OCI-LY3 (cell line): ENCODE measurements at regions not wholly inside any gene's neighbourhood (a gene's known extent, or its start where the extent isn't known, plus 50 kb on each side); places are given as distances from the start of the nearest gene placed in this dataset.

Experiments
- H2AFZ ChIP-seq: fragments of 200-600, 300-600 bp; shearing (Covaris generic); 2 replicates; pipeline ENCODE4 v1.6.0; 2014; ENCODE audit warnings: antibody characterized with exemption, low read depth, low read length
- H3K27ac ChIP-seq: fragments of 200-600, 300-600 bp; sonication (generic); 2 replicates; pipeline ENCODE4 v1.5.1; 2014; ENCODE audit warnings: mild to moderate bottlenecking, low read length, moderate library complexity, mixed read lengths
- H3K27me3 ChIP-seq: fragments of 200-600, 300-600 bp; sonication (generic); 2 replicates; pipeline ENCODE4 v1.6.1; 2014; ENCODE audit warnings: low read depth, low read length, mixed read lengths
- H3K36me3 ChIP-seq: fragments of 200-600, 300-600 bp; sonication (generic); replicated peaks from 2 replicates; pipeline ENCODE3; 2014; ENCODE audit warnings: low read depth, low read length, mixed read lengths
- H3K4me1 ChIP-seq: fragments of 300-600, 200-600 bp; sonication (generic); 2 replicates; pipeline ENCODE4 v1.6.1; 2014; ENCODE audit warnings: low read length, mixed read lengths
- H3K4me2 ChIP-seq: fragments of 200-600, 300-600 bp; sonication (generic); 2 replicates; pipeline ENCODE4 v1.6.1; 2014; ENCODE audit warnings: low read length, mixed read lengths
- H3K4me3 ChIP-seq: fragments of 300-600, 200-600 bp; sonication (generic); 2 replicates; pipeline ENCODE4 v1.5.1; 2014; ENCODE audit warnings: antibody characterized with exemption, mild to moderate bottlenecking, low read length, moderate library complexity
- H3K79me2 ChIP-seq: fragments of 300-600, 200-600 bp; shearing (Covaris generic); 2 replicates; pipeline ENCODE4 v1.6.1; 2014; ENCODE audit warnings: mild to moderate bottlenecking, low read length, mixed read lengths
- H3K9ac ChIP-seq: fragments of 300-600, 200-600 bp; shearing (Covaris generic); 2 replicates; pipeline ENCODE4 v1.6.0; 2014; ENCODE audit warnings: mild to moderate bottlenecking, low read length, moderate library complexity
- H3K9me3 ChIP-seq: fragments of 200-600, 300-600 bp; shearing (Covaris generic); 2 replicates; pipeline ENCODE4 v1.6.1; 2014; ENCODE audit warnings: low read length, mixed read lengths; ENCODE audit not compliant: insufficient read depth
- H4K20me1 ChIP-seq: fragments of 200-600, 300-600 bp; sonication (generic); 2 replicates; pipeline ENCODE4 v1.6.1; 2016; ENCODE audit warnings: low read length, mixed read lengths; ENCODE audit not compliant: insufficient read depth
- CTCF ChIP-seq: fragments of 200-600, 300-600 bp; sonication (generic); IDR thresholded peaks from 2 replicates; pipeline ENCODE4 v1.5.1; 2014; ENCODE audit warnings: antibody characterized with exemption, low read length, low read depth
- EZH2phosphoT487 ChIP-seq: fragments of 200-600 bp; shearing (Covaris generic); IDR thresholded peaks from 2 replicates; pipeline ENCODE4 v1.6.1; 2018; ENCODE audit warnings: antibody characterized with exemption, mixed run types, low read depth

DNA sequence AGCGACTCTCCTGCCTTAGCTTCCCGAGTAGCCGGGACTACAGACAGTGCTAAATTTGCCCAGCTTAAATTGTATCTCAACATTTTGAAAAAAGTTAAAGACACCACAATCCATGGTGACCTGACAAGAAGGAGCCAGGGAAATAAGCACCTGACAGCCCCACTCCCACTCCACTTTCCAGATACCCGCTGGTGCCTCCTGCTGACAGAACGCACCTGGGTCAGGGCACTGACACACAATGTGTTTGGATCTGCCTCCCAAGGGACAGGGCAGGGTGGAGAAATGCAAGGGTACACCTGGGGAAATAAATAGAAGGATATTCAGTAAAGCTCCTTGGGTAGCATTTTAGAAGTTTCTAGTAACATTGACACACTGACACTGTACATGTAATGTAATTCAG, 58.9 kb upstream of the OPN4 start:
- no peak overlapping the region for H3K4me2 ChIP-seq
- no peaks in the 10 kb centered on the region for H3K36me3 ChIP-seq
- no peaks in the 10 kb centered on the region for H3K79me2 ChIP-seq
- no peaks in the 10 kb centered on the region for H4K20me1 ChIP-seq
- no peaks in the 10 kb centered on the region for H3K27me3 ChIP-seq
- TF ChIP-seq EZH2phosphoT487 (no peak), CTCF (no peak)
- H3K4me1 ChIP-seq: no peaks in the 10 kb centered on the region
- H2AFZ ChIP-seq: no peak overlapping the region
- no peak overlapping the region for H3K4me3 ChIP-seq
- H3K9me3 ChIP-seq: no peaks in the 10 kb centered on the region
- H3K9ac ChIP-seq: no peak overlapping the region
- no peak overlapping the region for H3K27ac ChIP-seq

- H4K20me1 ChIP-seq: no peaks in the 10 kb centered on the region
- H3K36me3 ChIP-seq: no peaks in the 10 kb centered on the region
- no peaks in the 10 kb centered on the region for H3K27me3 ChIP-seq
- no peak overlapping the region for H3K4me3 ChIP-seq
- H3K4me1 ChIP-seq: no peaks in the 10 kb centered on the region
- no peaks in the 10 kb centered on the region for H3K9me3 ChIP-seq
- H2AFZ ChIP-seq: no peak overlapping the region
- H3K4me2 ChIP-seq: no peak overlapping the region
- H3K79me2 ChIP-seq: no peaks in the 10 kb centered on the region
- no peak overlapping the region for H3K9ac ChIP-seq
- TF ChIP-seq EZH2phosphoT487 (no peak), CTCF (no peak)
- H3K27ac ChIP-seq: no peak overlapping the region
These were observed 58.1 kb upstream of the OPN4 start for GRCh38 chr10:86596266-86596665.

- no peak for TF ChIP-seq CTCF
- H3K79me2 ChIP-seq: no peaks in the 10 kb centered on the region
- no peaks in the 10 kb centered on the region for H3K36me3 ChIP-seq
- no peaks in the 10 kb centered on the region for H4K20me1 ChIP-seq
- H3K4me1 ChIP-seq: no peaks in the 10 kb centered on the region
- no peak overlapping the region for H3K27ac ChIP-seq
- H3K4me2 ChIP-seq: no peak overlapping the region
- no peaks in the 10 kb centered on the region for H3K27me3 ChIP-seq
- no peak overlapping the region for H3K4me3 ChIP-seq
- H2AFZ ChIP-seq: no peak overlapping the region
- no peaks in the 10 kb centered on the region for H3K9me3 ChIP-seq
- H3K9ac ChIP-seq: no peak overlapping the region
These were observed 57.0 kb upstream of the OPN4 start for GRCh38 chr10:86597306-86597705.

- H3K4me3 ChIP-seq: no peak overlapping the region
- no peaks in the 10 kb centered on the region for H3K36me3 ChIP-seq
- no peak overlapping the region for H3K27ac ChIP-seq
These were observed 56.2 kb upstream of the OPN4 start for GRCh38 chr10:86598151-86598550.

More at GRCh38 chr10:86598151-86598550, 56.2 kb upstream of the OPN4 start:
- H3K9me3 ChIP-seq: no peaks in the 10 kb centered on the region
- H3K4me1 ChIP-seq: no peaks in the 10 kb centered on the region
- H3K27me3 ChIP-seq: no peaks in the 10 kb centered on the region
- H3K4me2 ChIP-seq: no peak overlapping the region
- H3K79me2 ChIP-seq: no peaks in the 10 kb centered on the region
- no peak overlapping the region for H3K9ac ChIP-seq
- TF ChIP-seq EZH2phosphoT487 (no peak), CTCF (no peak)
- no peak overlapping the region for H2AFZ ChIP-seq
- no peaks in the 10 kb centered on the region for H4K20me1 ChIP-seq
